CD4-positive, alpha-beta T cell (primary cell): ENCODE measurements at regions not wholly inside any gene's neighbourhood (a gene's known extent, or its start where the extent isn't known, plus 50 kb on each side); places are given as distances from the start of the nearest gene placed in this dataset.

Source experiments
- ATAC-seq: fragments of 200-7000 bp; cut with Tn5 transposase; one replicate; pipeline ENCODE4 v1.10.0; 2022; ENCODE audit warnings: mild to moderate bottlenecking; ENCODE audit not compliant: poor library complexity
- CTCF ChIA-PET: fragments of 350-600 bp; sonication (Branson Sonifier 250); formaldehyde crosslinking; loops from one replicate; lab custom pipeline; 2021; ENCODE audit warnings: antibody characterized with exemption, inconsistent platforms; lab: Charles Lee
- POLR2A ChIA-PET: fragments of 350-600 bp; sonication (Branson Sonifier 250); formaldehyde crosslinking; loops from one replicate; lab custom pipeline; 2021; ENCODE audit warnings: antibody characterized with exemption, inconsistent platforms; lab: Charles Lee
- DNase-seq, 14 experiments: peaks; one replicate each; pipeline ENCODE4 v3.0.0-alpha.2; 2013 to 2020; ENCODE audit warnings: mixed read lengths in 2 of 14
- H3K27ac ChIP-seq, 2 donors: one replicate each; pipeline versions ENCODE4 v1.5.1 to v1.7.0; 2013; ENCODE audit warnings: low read length in 2 of 2, low read depth in 1 of 2, mild to moderate bottlenecking in 1 of 2
- H3K27me3 ChIP-seq, 2 experiments: 1 replicate in 1 of 2; 2 replicates in 1 of 2; pipeline versions ENCODE4 v1.6.1 to v1.7.0; 2013; ENCODE audit warnings: low read length in 2 of 2, control low read depth in 1 of 2, mild to moderate bottlenecking in 1 of 2, moderate library complexity in 1 of 2; ENCODE audit not compliant: insufficient read depth in 2 of 2, control insufficient read depth in 1 of 2
- H3K36me3 ChIP-seq: one replicate; pipeline ENCODE4 v1.6.1; 2013; ENCODE audit warnings: low read length, control low read depth; ENCODE audit not compliant: insufficient read depth
- H3K4me1 ChIP-seq: one replicate; pipeline ENCODE4 v1.6.1; 2013; ENCODE audit warnings: low read length, control low read depth; ENCODE audit not compliant: insufficient read depth
- H3K4me3 ChIP-seq: one replicate; pipeline ENCODE4 v1.5.1; 2013; ENCODE audit warnings: mild to moderate bottlenecking, low read length, moderate library complexity
- H3K9me3 ChIP-seq, 2 experiments: 1 replicate in 1 of 2; 2 replicates in 1 of 2; pipeline versions ENCODE4 v1.6.1 to v1.7.0; 2013; ENCODE audit warnings: low read length in 2 of 2, mild to moderate bottlenecking in 2 of 2, control low read depth in 1 of 2, moderate library complexity in 1 of 2; ENCODE audit not compliant: control insufficient read depth in 1 of 2, insufficient read depth in 1 of 2
- H3K27ac Mint-ChIP-seq: one replicate; pipeline ENCODE4 v1.8.0; 2020; ENCODE audit warnings: mixed read lengths
- H3K27me3 Mint-ChIP-seq: one replicate; pipeline ENCODE4 v1.8.0; 2021; ENCODE audit warnings: mixed read lengths
- H3K36me3 Mint-ChIP-seq: one replicate; pipeline ENCODE4 v1.8.0; 2021; ENCODE audit warnings: low read depth, mixed read lengths
- H3K4me1 Mint-ChIP-seq: one replicate; pipeline ENCODE4 v1.8.0; 2021; ENCODE audit warnings: low read depth, mixed read lengths
- H3K4me3 Mint-ChIP-seq: one replicate; pipeline ENCODE4 v1.8.0; 2020; ENCODE audit warnings: mild to moderate bottlenecking, mixed read lengths
- H3K9me3 Mint-ChIP-seq: one replicate; pipeline ENCODE4 v1.8.0; 2020; ENCODE audit warnings: mixed read lengths
- intact Hi-C, 2 experiments: fragments of 100-400 bp; cut with DNase I in 1 of 2; cut with micrococcal nuclease in 1 of 2; formaldehyde crosslinking; loops; one replicate each; pipeline versions ENCODE4 v1.15.1 to v1.9.0; 2023 to 2025; cut with DNase I, micrococcal nuclease
- TF ChIP-seq, protein P1 (sequence below): fragments of 200-600 bp; IDR thresholded peaks from one replicate; pipeline ENCODE4 v1.8.0; 2022; ENCODE audit warnings: antibody characterized with exemption, mild to moderate bottlenecking

DNA sequence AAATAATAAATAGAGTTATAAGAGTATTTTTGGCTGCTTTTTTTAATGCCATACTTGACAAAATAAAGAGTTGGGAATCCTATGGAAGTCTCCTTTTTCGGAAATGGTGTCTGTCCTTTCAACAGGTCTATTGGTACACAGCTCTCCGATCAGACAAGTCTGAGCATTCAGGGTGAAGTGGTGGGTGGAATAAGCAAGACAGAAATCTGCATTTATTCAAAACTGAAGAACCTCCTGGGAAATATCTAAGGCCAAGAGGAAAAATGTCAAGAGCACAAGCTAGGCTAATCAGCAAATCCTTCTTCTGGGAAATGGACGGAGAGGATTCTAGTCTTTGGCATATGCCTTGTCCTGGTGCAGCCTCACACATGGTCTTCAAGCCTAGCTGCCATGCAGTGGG, 309.0 kb downstream of the CENPC start:
- no peaks in the 10 kb centered on the region for H3K27me3 ChIP-seq
- no peaks in the 10 kb centered on the region for H3K36me3 ChIP-seq
- no peaks in the 10 kb centered on the region for H3K4me1 ChIP-seq
- no peak for ATAC-seq
- no peaks in the 10 kb centered on the region for H3K27me3 Mint-ChIP-seq
- no peak overlapping the region for H3K4me3 Mint-ChIP-seq
- no peaks in the 10 kb centered on the region for H3K36me3 Mint-ChIP-seq
- intact Hi-C loops = no loop called here
- no peaks in the 10 kb centered on the region for H3K4me1 Mint-ChIP-seq
- H3K9me3 Mint-ChIP-seq = no peaks in the 10 kb centered on the region
- no peak overlapping the region for H3K27ac ChIP-seq
- ChIA-PET POLR2A (no interaction called here), CTCF (no interaction called here)
- TF ChIP-seq, protein P1, sequence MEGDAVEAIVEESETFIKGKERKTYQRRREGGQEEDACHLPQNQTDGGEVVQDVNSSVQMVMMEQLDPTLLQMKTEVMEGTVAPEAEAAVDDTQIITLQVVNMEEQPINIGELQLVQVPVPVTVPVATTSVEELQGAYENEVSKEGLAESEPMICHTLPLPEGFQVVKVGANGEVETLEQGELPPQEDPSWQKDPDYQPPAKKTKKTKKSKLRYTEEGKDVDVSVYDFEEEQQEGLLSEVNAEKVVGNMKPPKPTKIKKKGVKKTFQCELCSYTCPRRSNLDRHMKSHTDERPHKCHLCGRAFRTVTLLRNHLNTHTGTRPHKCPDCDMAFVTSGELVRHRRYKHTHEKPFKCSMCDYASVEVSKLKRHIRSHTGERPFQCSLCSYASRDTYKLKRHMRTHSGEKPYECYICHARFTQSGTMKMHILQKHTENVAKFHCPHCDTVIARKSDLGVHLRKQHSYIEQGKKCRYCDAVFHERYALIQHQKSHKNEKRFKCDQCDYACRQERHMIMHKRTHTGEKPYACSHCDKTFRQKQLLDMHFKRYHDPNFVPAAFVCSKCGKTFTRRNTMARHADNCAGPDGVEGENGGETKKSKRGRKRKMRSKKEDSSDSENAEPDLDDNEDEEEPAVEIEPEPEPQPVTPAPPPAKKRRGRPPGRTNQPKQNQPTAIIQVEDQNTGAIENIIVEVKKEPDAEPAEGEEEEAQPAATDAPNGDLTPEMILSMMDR = no peak
- no peaks in the 10 kb centered on the region for H3K9me3 ChIP-seq
- no peak overlapping the region for H3K27ac Mint-ChIP-seq
- no peak for DNase-seq
- no peak overlapping the region for H3K4me3 ChIP-seq

DNA sequence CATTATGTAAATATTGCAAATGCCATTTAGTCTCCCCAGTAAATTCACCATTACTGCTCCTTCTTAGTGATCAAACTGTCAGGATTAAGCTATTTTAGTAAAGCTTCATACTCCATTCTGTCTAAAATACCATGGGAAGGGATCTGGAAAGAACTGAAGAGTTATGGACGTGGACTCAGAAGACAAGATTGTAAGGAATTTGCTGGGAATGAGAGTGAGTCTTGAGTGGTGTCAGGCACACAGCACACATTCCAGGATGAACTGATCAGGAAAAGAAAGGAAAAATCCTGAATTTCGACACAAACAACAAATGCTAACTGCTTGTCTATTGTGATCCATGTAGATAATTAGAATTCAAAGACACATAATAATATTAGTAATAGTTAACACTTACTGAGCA, 311.0 kb downstream of the CENPC start:
- Histone ChIP-seq H3K9me3 (no peaks in the 10 kb centered on the region), H3K27ac (no peak overlapping the region), H3K4me1 (no peaks in the 10 kb centered on the region), H3K4me3 (no peak overlapping the region), H3K36me3 (no peaks in the 10 kb centered on the region), H3K27me3 (no peaks in the 10 kb centered on the region)
- DNase-seq = no peak
- Mint-ChIP-seq H3K9me3 (no peaks in the 10 kb centered on the region), H3K27me3 (no peaks in the 10 kb centered on the region), H3K36me3 (no peaks in the 10 kb centered on the region), H3K4me1 (no peaks in the 10 kb centered on the region), H3K4me3 (no peak overlapping the region), H3K27ac (no peak overlapping the region)
- CTCF ChIA-PET = no interaction called here
- intact Hi-C loops = no loop called here
- no peak for ATAC-seq
- TF ChIP-seq, protein P1 = no peak
- POLR2A ChIA-PET = no interaction called here

DNA sequence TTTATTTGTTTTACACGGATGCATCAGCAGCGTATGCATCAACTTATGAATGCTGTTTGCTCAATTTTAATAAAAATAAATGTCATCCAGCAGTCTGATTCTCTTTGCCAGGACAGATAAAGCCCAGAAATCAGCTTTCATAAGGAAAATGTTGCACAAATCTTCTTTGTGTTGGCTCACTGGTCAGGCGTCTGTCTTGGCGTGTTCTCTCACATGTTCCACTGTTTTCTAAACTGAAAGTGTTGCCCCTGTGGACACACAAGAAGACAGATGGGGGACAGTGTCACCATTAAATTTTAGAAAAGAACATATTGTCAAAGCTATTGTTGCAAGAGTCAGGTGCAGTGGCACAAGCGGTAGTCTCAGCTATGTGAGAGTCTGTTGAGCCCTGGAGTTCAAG, 316.2 kb downstream of the CENPC start:
- H3K27ac Mint-ChIP-seq = no peak overlapping the region
- H3K4me1 Mint-ChIP-seq = no peaks in the 10 kb centered on the region
- no peak overlapping the region for H3K4me3 Mint-ChIP-seq
- TF ChIP-seq, protein P1 = no peak
- no peaks in the 10 kb centered on the region for H3K36me3 ChIP-seq
- DNase-seq = no peak
- no peaks in the 10 kb centered on the region for H3K36me3 Mint-ChIP-seq
- ChIA-PET POLR2A (no interaction called here), CTCF (no interaction called here)
- no peaks in the 10 kb centered on the region for H3K4me1 ChIP-seq
- no peak overlapping the region for H3K27ac ChIP-seq
- H3K27me3 Mint-ChIP-seq = no peaks in the 10 kb centered on the region
- ATAC-seq = no peak
- no peaks in the 10 kb centered on the region for H3K9me3 ChIP-seq
- no peak overlapping the region for H3K4me3 ChIP-seq
- intact Hi-C loops = no loop called here
- no peaks in the 10 kb centered on the region for H3K27me3 ChIP-seq
- H3K9me3 Mint-ChIP-seq = peaks cover 2% of the 10 kb centered on the region
